ENCODE measurements at regions not wholly inside any gene's neighbourhood (a gene's known extent, or its start where the extent isn't known, plus 50 kb on each side); places are given as distances from the start of the nearest gene placed in this dataset.

- no peak for TF ChIP-seq CTCF (IDR thresholded peaks at IDR 0.05; ENCODE audit: low read depth, low read length)
- no peak for TF ChIP-seq POLR2A (IDR thresholded peaks at IDR 0.05; ENCODE audit: extremely low read depth, insufficient read length)
- TF ChIP-seq MYC (IDR thresholded peaks at IDR 0.05; ENCODE audit: low read depth, low read length): no peak
Measured at GRCh38 chr12:65707051-65707450, 117.2 kb upstream of the HMGA2 start.
